Neural cell (in vitro differentiated cells): ENCODE measurements at regions not wholly inside any gene's neighbourhood (a gene's known extent, or its start where the extent isn't known, plus 50 kb on each side); places are given as distances from the start of the nearest gene placed in this dataset.

ENCODE experiments used
- H2AFZ ChIP-seq: fragments of 200-600, 300-800 bp; sonication (generic), shearing (Covaris generic); 2 replicates; pipeline ENCODE4 v1.6.0; 2014; ENCODE audit warnings: low read depth, mild to moderate bottlenecking, antibody characterized with exemption, low read length, moderate library complexity
- H3F3A ChIP-seq: fragments of 200-600 bp; shearing (Covaris generic); 2 replicates; pipeline ENCODE4 v1.6.1; 2016; ENCODE audit warnings: mild to moderate bottlenecking, moderate library complexity, mixed read lengths, antibody characterized with exemption, low read length; ENCODE audit not compliant: insufficient read depth, poor library complexity, severe bottlenecking
- H3K27ac ChIP-seq: fragments of 200-600, 300-800 bp; sonication (generic), shearing (Covaris generic); 2 replicates; pipeline ENCODE4 v1.5.1; 2014; ENCODE audit warnings: mild to moderate bottlenecking, low read length, moderate library complexity
- H3K27me3 ChIP-seq: fragments of 300-800, 200-600 bp; sonication (generic), shearing (Covaris generic); 2 replicates; pipeline ENCODE4 v1.6.0; 2014; ENCODE audit warnings: mild to moderate bottlenecking, low read depth, low read length, moderate library complexity; ENCODE audit not compliant: insufficient read depth
- H3K36me3 ChIP-seq: fragments of 300-800, 200-600 bp; sonication (generic), shearing (Covaris generic); 2 replicates; pipeline ENCODE4 v1.5.1; 2014; ENCODE audit warnings: mild to moderate bottlenecking, antibody characterized with exemption, low read length, moderate library complexity; ENCODE audit not compliant: insufficient read depth
- H3K4me2 ChIP-seq: fragments of 300-800, 200-600 bp; sonication (generic), shearing (Covaris generic); 2 replicates; pipeline ENCODE4 v1.6.0; 2014; ENCODE audit warnings: mild to moderate bottlenecking, low read length
- H3K4me3 ChIP-seq: fragments of 300-800, 200-600 bp; sonication (generic), shearing (Covaris generic); 2 replicates; pipeline ENCODE4 v1.5.1; 2014; ENCODE audit warnings: mild to moderate bottlenecking, low read length, moderate library complexity
- H3K79me2 ChIP-seq: fragments of 200-600 bp; shearing (Covaris generic); replicated peaks from 2 replicates; pipeline ENCODE4 v1.6.0; 2014; ENCODE audit warnings: mild to moderate bottlenecking, low read length, moderate library complexity; ENCODE audit not compliant: insufficient read depth
- H3K9ac ChIP-seq: fragments of 300-800, 200-600 bp; sonication (generic), shearing (Covaris generic); 2 replicates; pipeline ENCODE4 v1.6.1; 2016; ENCODE audit warnings: mild to moderate bottlenecking, low read length, mixed read lengths
- H3K9me2 ChIP-seq: fragments of 200-600 bp; shearing (Covaris generic); 2 replicates; pipeline ENCODE4 v1.6.1; 2016; ENCODE audit warnings: mild to moderate bottlenecking, low read length, mixed read lengths; ENCODE audit not compliant: insufficient read depth
- H3K9me3 ChIP-seq: fragments of 200-600, 300-800 bp; sonication (generic), shearing (Covaris generic); 2 replicates; pipeline ENCODE4 v1.6.1; 2016; ENCODE audit warnings: mild to moderate bottlenecking, mixed run types, low read length, moderate library complexity, mixed read lengths
- H4K20me1 ChIP-seq: fragments of 200-600 bp; shearing (Covaris generic); 2 replicates; pipeline ENCODE4 v1.6.1; 2016; ENCODE audit warnings: mild to moderate bottlenecking, mixed run types; ENCODE audit not compliant: insufficient read depth
- EP300 ChIP-seq: fragments of 450-650 bp; conservative IDR thresholded peaks from 2 replicates; pipeline ENCODE4 v1.6.1; 2014; ENCODE audit warnings: antibody characterized with exemption, mild to moderate bottlenecking, moderate library complexity; ENCODE audit not compliant: poor library complexity, severe bottlenecking
- EZH2 ChIP-seq: fragments of 200-600, 300-800 bp; shearing (Covaris generic), sonication (generic); IDR thresholded peaks from 2 replicates; pipeline ENCODE4 v1.6.1; 2014; ENCODE audit warnings: antibody characterized with exemption, low read length, borderline replicate concordance, mild to moderate bottlenecking; ENCODE audit not compliant: insufficient read depth, poor library complexity, severe bottlenecking
- MXI1 ChIP-seq: fragments of 450-650 bp; conservative IDR thresholded peaks from 2 replicates; pipeline ENCODE4 v1.6.1; 2014; ENCODE audit warnings: antibody characterized with exemption, mild to moderate bottlenecking; ENCODE audit not compliant: poor library complexity, severe bottlenecking
- POLR2AphosphoS5 ChIP-seq: IDR thresholded peaks from 2 replicates; pipeline ENCODE4 v1.6.1; 2012
- RAD21 ChIP-seq: fragments of 450-650 bp; conservative IDR thresholded peaks from 2 replicates; pipeline ENCODE4 v1.6.1; 2014; ENCODE audit warnings: antibody characterized with exemption, mild to moderate bottlenecking, moderate library complexity
- SMC3 ChIP-seq: fragments of 450-650 bp; conservative IDR thresholded peaks from 2 replicates; pipeline ENCODE4 v1.6.1; 2014; ENCODE audit warnings: antibody characterized with exemption, mild to moderate bottlenecking, moderate library complexity; ENCODE audit not compliant: poor library complexity
- TAF1 ChIP-seq: IDR thresholded peaks from 2 replicates; pipeline ENCODE4 v1.6.1; 2012; ENCODE audit warnings: low read depth
- TF ChIP-seq, protein P1 (sequence below): IDR thresholded peaks from 2 replicates; pipeline ENCODE4 v1.6.1; 2012; ENCODE audit warnings: borderline replicate concordance
- TF ChIP-seq, protein P2 (sequence below): fragments of 450-650 bp; IDR thresholded peaks from 2 replicates; pipeline ENCODE4 v1.5.1; 2014; ENCODE audit warnings: antibody characterized with exemption, mild to moderate bottlenecking, moderate library complexity; ENCODE audit not compliant: poor library complexity, severe bottlenecking

DNA sequence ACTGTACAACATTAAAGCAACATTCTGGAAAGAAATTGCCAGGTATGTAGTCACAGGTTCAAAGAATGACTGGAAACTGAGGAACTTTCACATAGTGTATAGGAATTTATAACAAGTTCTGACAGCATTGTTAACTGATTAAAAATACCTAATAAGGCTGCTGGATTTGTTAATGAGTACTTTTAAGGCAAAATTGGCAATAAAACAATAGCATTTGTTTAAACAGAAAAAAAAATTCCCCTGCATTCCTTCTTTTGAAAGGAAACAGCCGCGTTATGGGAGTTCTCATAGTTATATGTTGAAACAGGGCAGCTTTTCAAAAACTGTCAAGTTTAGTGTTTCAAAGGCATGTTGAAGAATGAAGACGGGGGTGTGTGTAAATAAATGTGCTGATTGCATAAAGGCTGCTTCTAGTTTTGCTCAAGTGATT lies 282.5 kb upstream of the FAT1 start:
- Histone ChIP-seq H4K20me1 (no peaks in the 10 kb centered on the region), H3F3A (no peaks in the 10 kb centered on the region), H3K36me3 (no peaks in the 10 kb centered on the region), H2AFZ (no peak overlapping the region), H3K9me2 (no peaks in the 10 kb centered on the region), H3K9me3 (no peaks in the 10 kb centered on the region), H3K27ac (no peak overlapping the region), H3K27me3 (no peaks in the 10 kb centered on the region), H3K4me3 (no peak overlapping the region), H3K79me2 (no peaks in the 10 kb centered on the region), H3K9ac (no peak overlapping the region), H3K4me2 (no peak overlapping the region)
- TF ChIP-seq MXI1 (no peak), RAD21 (no peak), POLR2AphosphoS5 (no peak), EZH2 (no peak), SMC3 (no peak), EP300 (no peak), TAF1 (no peak)
- TF ChIP-seq, protein P1, sequence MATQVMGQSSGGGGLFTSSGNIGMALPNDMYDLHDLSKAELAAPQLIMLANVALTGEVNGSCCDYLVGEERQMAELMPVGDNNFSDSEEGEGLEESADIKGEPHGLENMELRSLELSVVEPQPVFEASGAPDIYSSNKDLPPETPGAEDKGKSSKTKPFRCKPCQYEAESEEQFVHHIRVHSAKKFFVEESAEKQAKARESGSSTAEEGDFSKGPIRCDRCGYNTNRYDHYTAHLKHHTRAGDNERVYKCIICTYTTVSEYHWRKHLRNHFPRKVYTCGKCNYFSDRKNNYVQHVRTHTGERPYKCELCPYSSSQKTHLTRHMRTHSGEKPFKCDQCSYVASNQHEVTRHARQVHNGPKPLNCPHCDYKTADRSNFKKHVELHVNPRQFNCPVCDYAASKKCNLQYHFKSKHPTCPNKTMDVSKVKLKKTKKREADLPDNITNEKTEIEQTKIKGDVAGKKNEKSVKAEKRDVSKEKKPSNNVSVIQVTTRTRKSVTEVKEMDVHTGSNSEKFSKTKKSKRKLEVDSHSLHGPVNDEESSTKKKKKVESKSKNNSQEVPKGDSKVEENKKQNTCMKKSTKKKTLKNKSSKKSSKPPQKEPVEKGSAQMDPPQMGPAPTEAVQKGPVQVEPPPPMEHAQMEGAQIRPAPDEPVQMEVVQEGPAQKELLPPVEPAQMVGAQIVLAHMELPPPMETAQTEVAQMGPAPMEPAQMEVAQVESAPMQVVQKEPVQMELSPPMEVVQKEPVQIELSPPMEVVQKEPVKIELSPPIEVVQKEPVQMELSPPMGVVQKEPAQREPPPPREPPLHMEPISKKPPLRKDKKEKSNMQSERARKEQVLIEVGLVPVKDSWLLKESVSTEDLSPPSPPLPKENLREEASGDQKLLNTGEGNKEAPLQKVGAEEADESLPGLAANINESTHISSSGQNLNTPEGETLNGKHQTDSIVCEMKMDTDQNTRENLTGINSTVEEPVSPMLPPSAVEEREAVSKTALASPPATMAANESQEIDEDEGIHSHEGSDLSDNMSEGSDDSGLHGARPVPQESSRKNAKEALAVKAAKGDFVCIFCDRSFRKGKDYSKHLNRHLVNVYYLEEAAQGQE = no peak
- TF ChIP-seq, protein P2, sequence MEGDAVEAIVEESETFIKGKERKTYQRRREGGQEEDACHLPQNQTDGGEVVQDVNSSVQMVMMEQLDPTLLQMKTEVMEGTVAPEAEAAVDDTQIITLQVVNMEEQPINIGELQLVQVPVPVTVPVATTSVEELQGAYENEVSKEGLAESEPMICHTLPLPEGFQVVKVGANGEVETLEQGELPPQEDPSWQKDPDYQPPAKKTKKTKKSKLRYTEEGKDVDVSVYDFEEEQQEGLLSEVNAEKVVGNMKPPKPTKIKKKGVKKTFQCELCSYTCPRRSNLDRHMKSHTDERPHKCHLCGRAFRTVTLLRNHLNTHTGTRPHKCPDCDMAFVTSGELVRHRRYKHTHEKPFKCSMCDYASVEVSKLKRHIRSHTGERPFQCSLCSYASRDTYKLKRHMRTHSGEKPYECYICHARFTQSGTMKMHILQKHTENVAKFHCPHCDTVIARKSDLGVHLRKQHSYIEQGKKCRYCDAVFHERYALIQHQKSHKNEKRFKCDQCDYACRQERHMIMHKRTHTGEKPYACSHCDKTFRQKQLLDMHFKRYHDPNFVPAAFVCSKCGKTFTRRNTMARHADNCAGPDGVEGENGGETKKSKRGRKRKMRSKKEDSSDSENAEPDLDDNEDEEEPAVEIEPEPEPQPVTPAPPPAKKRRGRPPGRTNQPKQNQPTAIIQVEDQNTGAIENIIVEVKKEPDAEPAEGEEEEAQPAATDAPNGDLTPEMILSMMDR = no peak

DNA sequence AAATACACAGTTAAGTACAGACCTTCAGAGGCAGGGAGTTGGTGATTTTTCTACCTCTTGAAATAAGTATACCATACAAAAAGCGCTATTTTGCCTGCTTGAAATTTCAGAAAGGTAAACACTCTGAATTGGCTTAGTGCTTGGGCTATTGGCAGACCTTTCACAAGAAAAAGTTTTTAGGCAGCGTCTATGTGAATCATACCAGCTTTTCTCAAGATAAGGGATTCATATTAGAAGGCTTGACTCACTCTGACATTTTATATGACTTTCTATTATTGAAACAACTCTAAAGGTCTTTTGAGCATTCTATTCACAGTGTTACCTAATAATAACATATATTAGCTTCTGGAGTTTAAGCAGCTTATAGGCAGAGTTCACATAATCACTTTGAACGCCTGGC lies 286.4 kb upstream of the FAT1 start:
- Histone ChIP-seq H4K20me1 (no peaks in the 10 kb centered on the region), H3K27me3 (no peaks in the 10 kb centered on the region), H3K9ac (no peak overlapping the region), H3K36me3 (no peaks in the 10 kb centered on the region), H3F3A (no peaks in the 10 kb centered on the region), H3K4me3 (no peak overlapping the region), H3K27ac (no peak overlapping the region), H3K79me2 (no peaks in the 10 kb centered on the region), H2AFZ (no peak overlapping the region), H3K4me2 (no peak overlapping the region), H3K9me3 (no peaks in the 10 kb centered on the region), H3K9me2 (no peaks in the 10 kb centered on the region)
- TF ChIP-seq SMC3 = no peak
- no peak for TF ChIP-seq MXI1
- TF ChIP-seq, protein P2 = no peak
- no peak for TF ChIP-seq TAF1
- no peak for TF ChIP-seq RAD21
- no peak for TF ChIP-seq EZH2
- TF ChIP-seq, protein P1 = no peak
- no peak for TF ChIP-seq EP300
- no peak for TF ChIP-seq POLR2AphosphoS5
